PC-3 (cell line): ENCODE measurements at regions not wholly inside any gene's neighbourhood (a gene's known extent, or its start where the extent isn't known, plus 50 kb on each side); places are given as distances from the start of the nearest gene placed in this dataset.

Experiments
- ATAC-seq: fragments of 200-7000 bp; cut with Tn5 transposase; 2 replicates; pipeline ENCODE4 v1.9.1; 2020; ENCODE audit warnings: mild to moderate bottlenecking, moderate library complexity
- BruUV-seq: library from RNA; stranded (reverse); fragments of 400-500 nt; replicated peaks from 2 replicates; lab custom pipeline; 2021; lab: Mats Ljungman, UMichigan
- CTCF ChIA-PET: fragments of 300-600 bp; sonication (Branson Sonifier 250); formaldehyde crosslinking; loops from one replicate; lab custom pipeline; 2022; ENCODE audit warnings: antibody characterized with exemption; lab: Charles Lee
- POLR2A ChIA-PET: fragments of 300-600 bp; sonication (Branson Sonifier 250); formaldehyde crosslinking; loops from one replicate; lab custom pipeline; 2022; ENCODE audit warnings: antibody characterized with exemption; ENCODE audit not compliant: unreplicated experiment; lab: Charles Lee
- DNase-seq: peaks from one replicate; pipeline ENCODE4 v3.0.0-alpha.2; 2015
- H2AFZ ChIP-seq: fragments of 300-600 bp; sonication (generic); 2 replicates; pipeline ENCODE4 v1.6.0; 2016; ENCODE audit warnings: antibody characterized with exemption, low read length
- H3F3A ChIP-seq: fragments of 300-600 bp; sonication (generic); one replicate; pipeline ENCODE4 v1.6.0; 2017; ENCODE audit warnings: antibody characterized with exemption, low read length, control low read depth, mild to moderate bottlenecking; ENCODE audit not compliant: unreplicated experiment
- H3K27ac ChIP-seq: fragments of 300-600 bp; sonication (generic); 2 replicates; pipeline ENCODE4 v1.5.1; 2016; ENCODE audit warnings: mild to moderate bottlenecking, low read length
- H3K27me3 ChIP-seq: fragments of 300-600 bp; sonication (generic); 2 replicates; pipeline ENCODE4 v1.6.1; 2016; ENCODE audit warnings: low read length, mixed read lengths
- H3K36me3 ChIP-seq: fragments of 300-600 bp; sonication (generic); 2 replicates; pipeline ENCODE4 v1.6.1; 2016; ENCODE audit warnings: low read depth, mixed run types, low read length, mixed read lengths
- H3K4me1 ChIP-seq: fragments of 300-600 bp; sonication (generic); 2 replicates; pipeline ENCODE4 v1.5.1; 2016; ENCODE audit warnings: low read length; ENCODE audit not compliant: insufficient read depth
- H3K4me2 ChIP-seq: fragments of 300-600 bp; sonication (generic); 2 replicates; pipeline ENCODE4 v1.6.0; 2016; ENCODE audit warnings: low read length
- H3K4me3 ChIP-seq: fragments of 300-600 bp; sonication (generic); 2 replicates; pipeline ENCODE4 v1.5.1; 2016; ENCODE audit warnings: mild to moderate bottlenecking, low read length, mixed read lengths
- H3K79me2 ChIP-seq: fragments of 300-600 bp; sonication (generic); 2 replicates; pipeline ENCODE4 v1.6.1; 2017; ENCODE audit warnings: low read length, mixed read lengths
- H3K9ac ChIP-seq: fragments of 300-600 bp; sonication (generic); 2 replicates; pipeline ENCODE4 v1.6.0; 2016; ENCODE audit warnings: mild to moderate bottlenecking, low read length
- H3K9me2 ChIP-seq: fragments of 300-600 bp; sonication (generic); replicated peaks from 2 replicates; pipeline ENCODE4 v1.6.1; 2016; ENCODE audit warnings: mixed run types, low read length, mixed read lengths
- H3K9me3 ChIP-seq: fragments of 300-600 bp; sonication (generic); 2 replicates; pipeline ENCODE4 v1.6.1; 2016; ENCODE audit warnings: low read length, mixed read lengths
- H4K20me1 ChIP-seq: fragments of 300-600 bp; sonication (generic); 2 replicates; pipeline ENCODE4 v1.6.1; 2016; ENCODE audit warnings: low read length, mixed read lengths
- CTCF ChIP-seq: fragments of 300-600 bp; sonication (generic); conservative IDR thresholded peaks from 2 replicates; pipeline ENCODE4 v1.5.1; 2017; ENCODE audit warnings: antibody characterized with exemption, low read depth, mild to moderate bottlenecking, low read length
- EZH2 ChIP-seq: fragments of 300-600 bp; sonication (generic); IDR thresholded peaks from one replicate; pipeline ENCODE4 v1.6.1; 2017; ENCODE audit warnings: antibody characterized with exemption, mild to moderate bottlenecking, low read length; ENCODE audit not compliant: unreplicated experiment
- EZH2phosphoT487 ChIP-seq: fragments of 300-600 bp; sonication (generic); IDR thresholded peaks from 2 replicates; pipeline ENCODE4 v1.6.1; 2018; ENCODE audit warnings: mild to moderate bottlenecking, antibody characterized with exemption, low read length, borderline replicate concordance
- intact Hi-C: fragments of 100-400 bp; cut with micrococcal nuclease; formaldehyde crosslinking; loops from 2 replicates; pipeline ENCODE4 v1.9.0; 2023

GRCh38 chr9:115360122-115360521 is 242.2 kb upstream of the TNC start:
- no peaks in the 10 kb centered on the region for H4K20me1 ChIP-seq
- ChIA-PET CTCF (no interaction called here), POLR2A (no interaction called here)
- no peaks in the 10 kb centered on the region for H3K9me3 ChIP-seq
- H3K4me2 ChIP-seq = no peak overlapping the region
- ATAC-seq = no peak
- no peaks in the 10 kb centered on the region for H3K9me2 ChIP-seq
- intact Hi-C loops = no loop called here
- no peaks in the 10 kb centered on the region for H3K79me2 ChIP-seq
- no peak overlapping the region for H3K4me3 ChIP-seq
- H2AFZ ChIP-seq = no peak overlapping the region
- H3K36me3 ChIP-seq = no peaks in the 10 kb centered on the region
- no TSS peak for BruUV-seq
- H3K9ac ChIP-seq = no peak overlapping the region
- H3K27me3 ChIP-seq = no peaks in the 10 kb centered on the region
- no peaks in the 10 kb centered on the region for H3K4me1 ChIP-seq
- no peak overlapping the region for H3K27ac ChIP-seq
- TF ChIP-seq EZH2phosphoT487 = no peak
- no peak for TF ChIP-seq CTCF
- no peak for TF ChIP-seq EZH2
- H3F3A ChIP-seq = no peaks in the 10 kb centered on the region
- DNase-seq = no peak

GRCh38 chr9:115362101-115362500 is 244.1 kb upstream of the TNC start:
- BruUV-seq = no TSS peak
- no peak for ATAC-seq

GRCh38 chr9:115362640-115363039 is 244.7 kb upstream of the TNC start:
- ChIA-PET CTCF (no interaction called here), POLR2A (no interaction called here)
- H3K36me3 ChIP-seq = no peaks in the 10 kb centered on the region
- no peak overlapping the region for H2AFZ ChIP-seq
- intact Hi-C loops = no loop called here
- no peaks in the 10 kb centered on the region for H3K79me2 ChIP-seq
- no peak overlapping the region for H3K4me3 ChIP-seq
- TF ChIP-seq EZH2phosphoT487 (no peak), EZH2 (no peak), CTCF (no peak)
- H3K9me3 ChIP-seq = no peaks in the 10 kb centered on the region
- H3K9ac ChIP-seq = no peak overlapping the region
- H3F3A ChIP-seq = no peaks in the 10 kb centered on the region
- H3K9me2 ChIP-seq = no peaks in the 10 kb centered on the region
- peaks cover 1% of the 10 kb centered on the region; the same call in 1 of the 2 replicates for H3K4me1 ChIP-seq
- ATAC-seq (no peak), DNase-seq (no peak)
- H3K27ac ChIP-seq = no peak overlapping the region
- no peak overlapping the region for H3K4me2 ChIP-seq
- H4K20me1 ChIP-seq = no peaks in the 10 kb centered on the region
- no peaks in the 10 kb centered on the region for H3K27me3 ChIP-seq
- no TSS peak for BruUV-seq

More at GRCh38 chr9:115362101-115362500, 244.1 kb upstream of the TNC start:
- H3K4me1 ChIP-seq = no peaks in the 10 kb centered on the region
- intact Hi-C loops = no loop called here
- no peak overlapping the region for H3K9ac ChIP-seq
- no peaks in the 10 kb centered on the region for H3K79me2 ChIP-seq
- no peak overlapping the region for H3K4me2 ChIP-seq
- no peaks in the 10 kb centered on the region for H3K9me3 ChIP-seq
- H3K4me3 ChIP-seq = no peak overlapping the region
- ChIA-PET POLR2A (no interaction called here), CTCF (no interaction called here)
- TF ChIP-seq EZH2phosphoT487 (no peak), EZH2 (no peak), CTCF (no peak)
- no peaks in the 10 kb centered on the region for H4K20me1 ChIP-seq
- no peak overlapping the region for H2AFZ ChIP-seq
- H3K27ac ChIP-seq = no peak overlapping the region
- H3K27me3 ChIP-seq = no peaks in the 10 kb centered on the region
- H3F3A ChIP-seq = no peaks in the 10 kb centered on the region
- H3K36me3 ChIP-seq = no peaks in the 10 kb centered on the region
- H3K9me2 ChIP-seq = no peaks in the 10 kb centered on the region
- DNase-seq = no peak
